HepG2 (cell line): ENCODE measurements at regions not wholly inside any gene's neighbourhood (a gene's known extent, or its start where the extent isn't known, plus 50 kb on each side); places are given as distances from the start of the nearest gene placed in this dataset.

Experiments
- ATAC-seq: fragments of 200-7000 bp; cut with Tn5 transposase; 3 replicates; pipeline ENCODE4 v1.9.1; 2020; ENCODE audit warnings: mild to moderate bottlenecking, moderate library complexity
- BruUV-seq: library from RNA; stranded (reverse); fragments of 400-500 nt; replicated peaks from 2 replicates; lab custom pipeline; 2021; lab: Mats Ljungman, UMichigan
- CTCF ChIA-PET: fragments of 300-600 bp; formaldehyde crosslinking; extraction: SDS; loops from one replicate; lab custom pipeline; 2021; ENCODE audit warnings: low total read pairs, inconsistent platforms, low intra/inter-chr PET ratio; lab: Yijun Ruan, JAX
- POLR2A ChIA-PET: fragments of 350-600 bp; sonication (Branson Sonifier 250); formaldehyde crosslinking; loops from one replicate; lab custom pipeline; 2020; ENCODE audit warnings: antibody characterized with exemption, inconsistent platforms; lab: Yijun Ruan, JAX
- DNase-seq: peaks from one replicate; pipeline ENCODE4 v3.0.0-alpha.2; 2015; ENCODE audit warnings: low spot score
- FAIRE-seq: peaks from 3 replicates; lab custom pipeline; 2011; peaks lifted over from hg19 to GRCh38; lab: Jason Lieb, UNC
- H2AFZ ChIP-seq: one replicate; pipeline ENCODE4 v1.6.1; 2011; ENCODE audit warnings: low read length, inconsistent platforms
- H3K27ac ChIP-seq: fragments of 300-600 bp; 3 replicates; pipeline ENCODE4 v1.8.0; 2011; ENCODE audit warnings: mixed run types, mild to moderate bottlenecking, mixed read lengths, low read length, inconsistent platforms; ENCODE audit not compliant: insufficient read depth; ENCODE audit errors: extremely low read length
- H3K27me3 ChIP-seq, 2 experiments: fragments of 200-600 bp in 1 of 2; 2 replicates in 1 of 2; 3 replicates in 1 of 2; pipeline versions ENCODE4 v1.6.0 to v1.8.0; 2011; ENCODE audit warnings: low read length in 2 of 2, mild to moderate bottlenecking in 2 of 2, moderate library complexity in 2 of 2, inconsistent platforms in 1 of 2; ENCODE audit not compliant: insufficient read depth in 2 of 2, control insufficient read depth in 1 of 2
- H3K36me3 ChIP-seq, 2 experiments: fragments of 200-600 bp in 1 of 2; replicated peaks in 1 of 2; 2 replicates in 1 of 2; 3 replicates in 1 of 2; pipeline versions ENCODE4 v1.5.1 to v1.8.0; 2011; ENCODE audit warnings: low read length in 2 of 2, inconsistent platforms in 1 of 2; ENCODE audit not compliant: insufficient read depth in 2 of 2, control insufficient read depth in 1 of 2
- H3K4me1 ChIP-seq: 2 replicates; pipeline ENCODE4 v1.5.1; 2012; ENCODE audit warnings: low read length, inconsistent platforms; ENCODE audit not compliant: insufficient read depth
- H3K4me2 ChIP-seq: 2 replicates; pipeline ENCODE4 v1.6.0; 2011; ENCODE audit warnings: low read depth, low read length, inconsistent platforms
- H3K4me3 ChIP-seq, 3 experiments: fragments of 200-600 bp in 1 of 3; sonication (generic), shearing (Covaris generic) in 1 of 3; replicated peaks in 1 of 3; 2 replicates each; pipeline ENCODE4 v1.5.1; 2011 to 2016; ENCODE audit warnings: low read length in 3 of 3, inconsistent platforms in 2 of 3, low read depth in 2 of 3, mild to moderate bottlenecking in 2 of 3, control low read depth in 1 of 3, mixed read lengths in 1 of 3; ENCODE audit not compliant: insufficient read depth in 1 of 3
- H3K79me2 ChIP-seq: one replicate; pipeline ENCODE4 v1.6.1; 2011; ENCODE audit warnings: low read length, inconsistent platforms; ENCODE audit not compliant: insufficient read depth
- H3K9ac ChIP-seq: 2 replicates; pipeline ENCODE4 v1.6.0; 2011; ENCODE audit warnings: mild to moderate bottlenecking, low read depth, low read length, inconsistent platforms; ENCODE audit not compliant: insufficient read depth
- H3K9me3 ChIP-seq: 2 replicates; pipeline ENCODE4 v1.5.1; 2012; ENCODE audit warnings: mild to moderate bottlenecking, low read length
- H4K20me1 ChIP-seq: 2 replicates; pipeline ENCODE4 v1.6.0; 2011; ENCODE audit warnings: inconsistent platforms, mild to moderate bottlenecking, low read length, moderate library complexity; ENCODE audit not compliant: insufficient read depth
- FOXC1 ChIP-seq: sonication (generic); formaldehyde crosslinking; IDR thresholded peaks from 2 replicates; pipeline ENCODE4 v1.8.0; 2022; ENCODE audit warnings: mild to moderate bottlenecking, missing genetic modification reagents, borderline replicate concordance
- HMGA1 ChIP-seq: sonication (generic); formaldehyde crosslinking; conservative IDR thresholded peaks from 2 replicates; pipeline ENCODE4 v1.4.0; 2020; ENCODE audit warnings: missing genetic modification reagents
- JUN ChIP-seq: sonication (generic); formaldehyde crosslinking; IDR thresholded peaks from 2 replicates; pipeline ENCODE4 v1.4.0; 2020; ENCODE audit warnings: mild to moderate bottlenecking, missing genetic modification reagents
- TSC22D2 ChIP-seq: sonication (generic); formaldehyde crosslinking; IDR thresholded peaks from 2 replicates; pipeline ENCODE4 v1.5.1; 2020; ENCODE audit warnings: missing genetic modification reagents, mild to moderate bottlenecking, borderline replicate concordance
- ZNF326 ChIP-seq: sonication (generic); formaldehyde crosslinking; IDR thresholded peaks from 2 replicates; pipeline ENCODE4 v1.4.0; 2020; ENCODE audit warnings: missing genetic modification reagents, borderline replicate concordance
- ZNF33B ChIP-seq: sonication (generic); formaldehyde crosslinking; IDR thresholded peaks from 2 replicates; pipeline ENCODE4 v1.5.1; 2020; ENCODE audit warnings: mild to moderate bottlenecking, missing genetic modification reagents
- ZNF34 ChIP-seq: sonication (generic); formaldehyde crosslinking; IDR thresholded peaks from 2 replicates; pipeline ENCODE4 v1.4.0; 2020; ENCODE audit warnings: mild to moderate bottlenecking, missing genetic modification reagents, borderline replicate concordance
- WGBS: methylation state at CpG from one replicate; pipeline ENCODE4 v1.1.6; 2017; ENCODE audit warnings: low lambda C conversion rate; 5-methylcytosine and 5-hydroxymethylcytosine counted together
- in situ Hi-C: cut with HindIII; loops from 2 replicates; pipeline ENCODE4 v1.10.0; 2017; ENCODE audit warnings: low pct_unique_long_range_greater_than_20kb; ENCODE audit not compliant: extremely low pct_ligation_motif_present
- intact Hi-C: fragments of 100-400 bp; cut with micrococcal nuclease; formaldehyde crosslinking; loops from one replicate; pipeline ENCODE4 v1.10.0; 2022; ENCODE audit not compliant: unreplicated experiment
- TF ChIP-seq, protein P1 (sequence below): sonication (generic); formaldehyde crosslinking; IDR thresholded peaks from 2 replicates; pipeline ENCODE4 v1.8.1; 2022; ENCODE audit warnings: mild to moderate bottlenecking, missing genetic modification reagents
- TF ChIP-seq, protein P2 (sequence below): sonication (generic); formaldehyde crosslinking; IDR thresholded peaks from 2 replicates; pipeline ENCODE4 v1.5.0; 2020; ENCODE audit warnings: missing genetic modification reagents
- TF ChIP-seq, protein P3 (sequence below): sonication (generic); formaldehyde crosslinking; IDR thresholded peaks from 2 replicates; pipeline ENCODE4 v1.4.0; 2020; ENCODE audit warnings: missing genetic modification reagents

DNA sequence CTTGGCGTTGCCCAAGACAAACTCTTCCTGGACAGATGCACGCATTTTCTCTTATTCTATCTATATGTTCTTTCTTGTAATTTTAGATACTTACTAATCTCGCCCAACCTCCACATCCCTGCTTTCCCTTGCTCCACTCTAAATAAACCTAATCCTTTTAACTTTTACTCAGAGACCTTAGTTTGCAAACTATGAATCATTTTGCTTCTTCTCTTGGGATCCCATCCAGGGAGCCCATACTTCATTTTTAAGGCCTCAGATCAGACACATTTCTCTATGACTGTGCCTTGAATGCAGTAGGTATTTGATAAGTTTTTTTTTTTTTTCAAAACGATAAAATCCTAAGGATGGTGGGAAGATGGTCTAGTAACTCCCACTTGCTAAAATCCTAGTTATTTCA is 353.8 kb upstream of the HAND2 start:
- no peak for FAIRE-seq

More for the DNA sequence above, 353.8 kb upstream of the HAND2 start:
- no peak overlapping the region for H3K27ac ChIP-seq
- H3K9me3 ChIP-seq = no peaks in the 10 kb centered on the region
- DNase-seq (no peak), ATAC-seq (no peak)
- intact Hi-C loops = no loop called here
- BruUV-seq = no TSS peak
- no peak for TF ChIP-seq JUN (CRISPR knock-in tag)
- TF ChIP-seq ZNF33B (CRISPR knock-in tag) = no peak
- TF ChIP-seq, protein P1, sequence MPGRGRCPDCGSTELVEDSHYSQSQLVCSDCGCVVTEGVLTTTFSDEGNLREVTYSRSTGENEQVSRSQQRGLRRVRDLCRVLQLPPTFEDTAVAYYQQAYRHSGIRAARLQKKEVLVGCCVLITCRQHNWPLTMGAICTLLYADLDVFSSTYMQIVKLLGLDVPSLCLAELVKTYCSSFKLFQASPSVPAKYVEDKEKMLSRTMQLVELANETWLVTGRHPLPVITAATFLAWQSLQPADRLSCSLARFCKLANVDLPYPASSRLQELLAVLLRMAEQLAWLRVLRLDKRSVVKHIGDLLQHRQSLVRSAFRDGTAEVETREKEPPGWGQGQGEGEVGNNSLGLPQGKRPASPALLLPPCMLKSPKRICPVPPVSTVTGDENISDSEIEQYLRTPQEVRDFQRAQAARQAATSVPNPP (CRISPR knock-in tag) = no peak
- TF ChIP-seq, protein P2, sequence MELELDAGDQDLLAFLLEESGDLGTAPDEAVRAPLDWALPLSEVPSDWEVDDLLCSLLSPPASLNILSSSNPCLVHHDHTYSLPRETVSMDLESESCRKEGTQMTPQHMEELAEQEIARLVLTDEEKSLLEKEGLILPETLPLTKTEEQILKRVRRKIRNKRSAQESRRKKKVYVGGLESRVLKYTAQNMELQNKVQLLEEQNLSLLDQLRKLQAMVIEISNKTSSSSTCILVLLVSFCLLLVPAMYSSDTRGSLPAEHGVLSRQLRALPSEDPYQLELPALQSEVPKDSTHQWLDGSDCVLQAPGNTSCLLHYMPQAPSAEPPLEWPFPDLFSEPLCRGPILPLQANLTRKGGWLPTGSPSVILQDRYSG (CRISPR knock-in tag) = no peak
- TF ChIP-seq HMGA1 (CRISPR knock-in tag) = no peak
- TF ChIP-seq ZNF326 (CRISPR knock-in tag) = no peak
- TF ChIP-seq ZNF34 (CRISPR knock-in tag) = no peak
- no peak for TF ChIP-seq FOXC1
- no peak for TF ChIP-seq TSC22D2 (CRISPR knock-in tag)
- TF ChIP-seq, protein P3, sequence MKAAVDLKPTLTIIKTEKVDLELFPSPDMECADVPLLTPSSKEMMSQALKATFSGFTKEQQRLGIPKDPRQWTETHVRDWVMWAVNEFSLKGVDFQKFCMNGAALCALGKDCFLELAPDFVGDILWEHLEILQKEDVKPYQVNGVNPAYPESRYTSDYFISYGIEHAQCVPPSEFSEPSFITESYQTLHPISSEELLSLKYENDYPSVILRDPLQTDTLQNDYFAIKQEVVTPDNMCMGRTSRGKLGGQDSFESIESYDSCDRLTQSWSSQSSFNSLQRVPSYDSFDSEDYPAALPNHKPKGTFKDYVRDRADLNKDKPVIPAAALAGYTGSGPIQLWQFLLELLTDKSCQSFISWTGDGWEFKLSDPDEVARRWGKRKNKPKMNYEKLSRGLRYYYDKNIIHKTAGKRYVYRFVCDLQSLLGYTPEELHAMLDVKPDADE (CRISPR knock-in tag) = no peak
- POLR2A ChIA-PET = no interaction called here
- WGBS = 0% methylated on average over 4 of the region's 4 CpGs
- H2AFZ ChIP-seq = no peak overlapping the region
- no peaks in the 10 kb centered on the region for H3K79me2 ChIP-seq
- H3K4me1 ChIP-seq = no peaks in the 10 kb centered on the region
- H3K27me3 ChIP-seq = no peaks in the 10 kb centered on the region
- H3K9ac ChIP-seq = no peak overlapping the region
- in situ Hi-C loops = no loop called here
- no peak overlapping the region for H3K4me2 ChIP-seq
- CTCF ChIA-PET = no interaction called here
- H3K36me3 ChIP-seq = no peaks in the 10 kb centered on the region
- H3K4me3 ChIP-seq = no peak overlapping the region
- H4K20me1 ChIP-seq = no peaks in the 10 kb centered on the region
